Lower leg skin (tissue), 4 donors: ENCODE measurements at regions not wholly inside any gene's neighbourhood (a gene's known extent, or its start where the extent isn't known, plus 50 kb on each side); places are given as distances from the start of the nearest gene placed in this dataset.

Source experiments
- DNase-seq, 2 donors: peaks; one replicate each; pipeline ENCODE4 v3.0.0-alpha.2; 2019; ENCODE audit warnings: low spot score in 2 of 2
- H3K4me3 ChIP-seq: fragments of 200-600 bp; sonication (generic); 2 replicates; pipeline ENCODE4 v1.5.1; 2017; ENCODE audit warnings: mild to moderate bottlenecking, low read depth; ENCODE audit not compliant: poor library complexity, severe bottlenecking
- POLR2A ChIP-seq, 2 donors: fragments of 450-650 bp; IDR thresholded peaks; one replicate each; pipeline ENCODE4 v1.6.1; 2016 to 2017; ENCODE audit warnings: antibody characterized with exemption in 2 of 2, mild to moderate bottlenecking in 1 of 2, moderate library complexity in 1 of 2
- WGBS, 2 donors: methylation state at CpG; one replicate each; pipeline ENCODE4 v1.1.5; 2018; 5-methylcytosine and 5-hydroxymethylcytosine counted together
- intact Hi-C: fragments of 100-400 bp; cut with DNase I; formaldehyde crosslinking; loops from one replicate; pipeline ENCODE4 v1.15.0; 2023; ENCODE audit warnings: low total_unique reads
- TF ChIP-seq, protein P1 (sequence below), 3 donors: fragments of 450-650 bp; IDR thresholded peaks; one replicate each; pipeline ENCODE4 v1.5.1; 2016; ENCODE audit warnings: antibody characterized with exemption in 3 of 3, mild to moderate bottlenecking in 3 of 3, moderate library complexity in 2 of 3

DNA sequence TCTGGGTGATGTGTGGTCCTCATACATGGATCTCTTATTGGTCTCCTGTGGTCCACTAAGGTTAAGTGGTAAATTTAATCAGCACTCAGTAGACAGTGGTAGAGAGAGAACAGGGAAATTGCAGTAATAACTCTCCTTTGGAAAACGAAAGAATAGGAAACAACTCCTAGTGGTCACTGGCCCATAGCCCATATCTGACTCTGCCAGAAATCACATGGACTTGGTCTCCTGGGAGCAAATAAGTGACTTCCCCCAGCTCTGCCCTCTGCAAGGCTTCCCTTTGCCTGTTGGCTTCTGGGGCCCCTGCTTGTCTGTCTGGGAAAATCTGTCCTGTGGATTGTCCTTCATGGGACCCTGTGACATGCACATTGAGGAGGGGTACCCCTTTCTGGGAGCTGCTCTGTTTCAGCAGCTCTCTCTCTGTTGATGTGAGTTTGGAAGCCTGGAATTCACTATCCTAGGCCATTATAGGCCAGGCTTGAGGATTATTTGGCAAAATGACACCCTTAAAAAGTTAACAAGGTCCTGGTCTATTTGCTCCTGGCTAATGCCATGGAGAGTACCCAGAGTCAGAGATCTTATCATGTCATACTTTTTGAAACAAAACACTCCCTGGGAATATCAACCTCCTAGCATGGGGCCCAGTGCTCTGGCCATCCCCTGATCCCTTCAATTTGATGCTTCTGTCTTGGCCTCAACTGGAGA is 58.0 kb upstream of the HNF1B start:
- peak in 1 of 2 donors; percentile 28 for DNase-seq
- no peak for TF ChIP-seq POLR2A (IDR thresholded peaks at IDR 0.05)
- TF ChIP-seq, protein P1, sequence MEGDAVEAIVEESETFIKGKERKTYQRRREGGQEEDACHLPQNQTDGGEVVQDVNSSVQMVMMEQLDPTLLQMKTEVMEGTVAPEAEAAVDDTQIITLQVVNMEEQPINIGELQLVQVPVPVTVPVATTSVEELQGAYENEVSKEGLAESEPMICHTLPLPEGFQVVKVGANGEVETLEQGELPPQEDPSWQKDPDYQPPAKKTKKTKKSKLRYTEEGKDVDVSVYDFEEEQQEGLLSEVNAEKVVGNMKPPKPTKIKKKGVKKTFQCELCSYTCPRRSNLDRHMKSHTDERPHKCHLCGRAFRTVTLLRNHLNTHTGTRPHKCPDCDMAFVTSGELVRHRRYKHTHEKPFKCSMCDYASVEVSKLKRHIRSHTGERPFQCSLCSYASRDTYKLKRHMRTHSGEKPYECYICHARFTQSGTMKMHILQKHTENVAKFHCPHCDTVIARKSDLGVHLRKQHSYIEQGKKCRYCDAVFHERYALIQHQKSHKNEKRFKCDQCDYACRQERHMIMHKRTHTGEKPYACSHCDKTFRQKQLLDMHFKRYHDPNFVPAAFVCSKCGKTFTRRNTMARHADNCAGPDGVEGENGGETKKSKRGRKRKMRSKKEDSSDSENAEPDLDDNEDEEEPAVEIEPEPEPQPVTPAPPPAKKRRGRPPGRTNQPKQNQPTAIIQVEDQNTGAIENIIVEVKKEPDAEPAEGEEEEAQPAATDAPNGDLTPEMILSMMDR (IDR thresholded peaks at IDR 0.05) = no peak
- 25 to 32% methylated on average over 1 of the region's 1 CpG for WGBS, 2 donors
- intact Hi-C loops = no loop called here
- H3K4me3 ChIP-seq = no peak overlapping the region

DNA sequence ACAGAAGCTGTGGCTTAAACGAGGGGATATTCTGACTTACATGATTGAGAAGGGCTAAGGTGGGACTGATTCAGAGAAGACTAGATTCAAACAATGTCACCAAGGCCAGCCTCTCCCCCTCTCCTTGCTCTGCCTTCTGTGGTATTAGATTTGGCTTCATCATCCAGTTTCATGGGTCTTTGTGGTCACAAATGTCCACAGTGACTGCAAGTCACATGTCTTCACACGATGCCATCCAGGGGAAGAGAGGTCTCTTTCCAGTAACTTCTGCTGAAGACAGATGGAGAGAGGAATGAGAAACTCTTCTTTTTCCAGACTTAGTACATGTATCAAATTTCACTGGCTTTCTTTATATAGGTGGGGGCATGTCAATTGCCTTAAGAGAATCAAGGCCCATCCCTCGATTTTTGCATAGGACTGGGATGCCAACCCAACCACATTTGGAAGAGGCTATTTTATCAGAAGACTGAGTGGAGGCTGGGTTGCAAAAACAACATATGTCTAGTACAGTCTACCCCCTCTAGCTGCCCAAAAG is 57.3 kb upstream of the HNF1B start:
- no peak overlapping the region for H3K4me3 ChIP-seq
- TF ChIP-seq POLR2A (IDR thresholded peaks at IDR 0.05) = no peak
- TF ChIP-seq, protein P1 (IDR thresholded peaks at IDR 0.05) = no peak
- 76% methylated on average over 3 of the region's 3 CpGs for whole genome bisulfite sequencing, 2 donors
- DNase-seq = no peak
- intact Hi-C loops = no loop called here

DNA sequence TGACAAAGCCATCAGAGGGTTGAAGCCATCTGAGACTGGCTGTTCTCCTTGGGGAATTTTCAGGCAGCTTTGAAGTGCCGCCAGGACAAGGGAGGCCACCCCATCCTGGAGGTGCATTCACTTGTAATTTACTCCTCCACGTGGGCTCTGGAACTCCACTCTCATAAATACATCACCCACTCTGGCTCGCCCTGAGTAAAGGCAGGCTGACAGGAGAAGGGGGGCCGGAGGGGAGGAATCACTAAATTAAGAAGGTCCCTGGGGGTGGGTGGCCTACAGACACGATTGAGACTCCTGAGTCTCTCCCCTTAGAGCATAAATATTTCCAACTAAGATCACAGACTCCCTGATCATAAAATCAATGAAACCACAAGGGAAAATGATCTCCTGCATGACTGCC is 56.3 kb upstream of the HNF1B start:
- TF ChIP-seq, protein P1 (IDR thresholded peaks at IDR 0.05) = no peak
- no peak for TF ChIP-seq POLR2A (IDR thresholded peaks at IDR 0.05)
- no peak overlapping the region for H3K4me3 ChIP-seq
- no peak for DNase-seq
- WGBS, 2 donors = 34 to 36% methylated on average over 5 of the region's 5 CpGs
- intact Hi-C loops = no loop called here

DNA sequence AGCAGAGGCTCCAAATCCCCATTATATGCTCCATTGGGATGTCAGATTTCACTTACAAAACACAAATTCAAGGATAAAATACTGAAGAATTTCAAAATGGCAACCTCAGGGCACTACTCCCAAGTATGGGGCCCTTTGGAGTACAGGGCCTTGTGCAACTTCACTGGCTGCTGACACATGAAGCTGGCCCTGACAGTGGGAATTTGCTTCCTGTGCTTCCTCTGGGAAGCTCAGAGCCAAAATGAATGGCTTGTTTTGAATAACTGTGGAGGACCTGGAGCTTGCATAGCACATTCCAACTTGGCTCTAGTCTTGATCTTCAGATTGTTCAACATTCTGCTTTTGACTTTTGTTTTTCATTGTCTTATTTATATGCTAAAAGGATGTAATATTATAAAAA is 52.3 kb upstream of the HNF1B start:
- intact Hi-C loops = no loop called here
- no peak overlapping the region for H3K4me3 ChIP-seq
- no peak for DNase-seq
- TF ChIP-seq, protein P1 (IDR thresholded peaks at IDR 0.05) = no peak

DNA sequence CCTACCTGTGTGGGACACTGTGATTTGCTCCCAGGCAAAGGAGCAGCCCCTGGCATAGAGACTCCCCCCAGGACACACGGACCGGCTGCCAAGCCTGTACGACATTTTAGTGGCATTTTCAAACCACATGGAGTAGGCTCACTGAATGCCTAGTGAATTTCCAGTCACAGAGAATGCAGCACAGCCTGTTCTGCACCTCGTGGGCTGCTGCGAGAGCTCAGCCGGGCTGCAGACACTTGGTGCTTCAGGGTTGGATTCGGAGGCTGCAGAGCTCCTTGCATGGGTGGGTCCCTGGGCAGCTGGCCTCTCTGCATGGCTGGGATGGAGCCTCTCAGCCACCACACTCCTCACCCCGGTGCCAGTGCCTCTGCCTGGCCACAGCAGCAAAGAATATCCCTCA is 51.2 kb upstream of the HNF1B start:
- H3K4me3 ChIP-seq = no peak overlapping the region
- WGBS, 2 donors = 45 to 63% methylated on average over 7 to 8 of the region's 8 CpGs
- intact Hi-C loops = no loop called here
- no peak for DNase-seq
- TF ChIP-seq, protein P1 (IDR thresholded peaks at IDR 0.05) = no peak
- no peak for TF ChIP-seq POLR2A (IDR thresholded peaks at IDR 0.05)
